HepG2 (cell line): ENCODE measurements at regions not wholly inside any gene's neighbourhood (a gene's known extent, or its start where the extent isn't known, plus 50 kb on each side); places are given as distances from the start of the nearest gene placed in this dataset.

ENCODE experiments used
- ATAC-seq: fragments of 200-7000 bp; cut with Tn5 transposase; 3 replicates; pipeline ENCODE4 v1.9.1; 2020; ENCODE audit warnings: mild to moderate bottlenecking, moderate library complexity
- BruUV-seq: library from RNA; stranded (reverse); fragments of 400-500 nt; replicated peaks from 2 replicates; lab custom pipeline; 2021; lab: Mats Ljungman, UMichigan
- CTCF ChIA-PET: fragments of 300-600 bp; formaldehyde crosslinking; extraction: SDS; loops from one replicate; lab custom pipeline; 2021; ENCODE audit warnings: low total read pairs, inconsistent platforms, low intra/inter-chr PET ratio; lab: Yijun Ruan, JAX
- POLR2A ChIA-PET: fragments of 350-600 bp; sonication (Branson Sonifier 250); formaldehyde crosslinking; loops from one replicate; lab custom pipeline; 2020; ENCODE audit warnings: antibody characterized with exemption, inconsistent platforms; lab: Yijun Ruan, JAX
- DNase-seq: peaks from one replicate; pipeline ENCODE4 v3.0.0-alpha.2; 2015; ENCODE audit warnings: low spot score
- FAIRE-seq: peaks from 3 replicates; lab custom pipeline; 2011; peaks lifted over from hg19 to GRCh38; lab: Jason Lieb, UNC
- H2AFZ ChIP-seq: one replicate; pipeline ENCODE4 v1.6.1; 2011; ENCODE audit warnings: low read length, inconsistent platforms
- H3K27ac ChIP-seq: fragments of 300-600 bp; 3 replicates; pipeline ENCODE4 v1.8.0; 2011; ENCODE audit warnings: mixed run types, mild to moderate bottlenecking, mixed read lengths, low read length, inconsistent platforms; ENCODE audit not compliant: insufficient read depth; ENCODE audit errors: extremely low read length
- H3K27me3 ChIP-seq, 2 experiments: fragments of 200-600 bp in 1 of 2; 2 replicates in 1 of 2; 3 replicates in 1 of 2; pipeline versions ENCODE4 v1.6.0 to v1.8.0; 2011; ENCODE audit warnings: low read length in 2 of 2, mild to moderate bottlenecking in 2 of 2, moderate library complexity in 2 of 2, inconsistent platforms in 1 of 2; ENCODE audit not compliant: insufficient read depth in 2 of 2, control insufficient read depth in 1 of 2
- H3K36me3 ChIP-seq, 2 experiments: fragments of 200-600 bp in 1 of 2; replicated peaks in 1 of 2; 2 replicates in 1 of 2; 3 replicates in 1 of 2; pipeline versions ENCODE4 v1.5.1 to v1.8.0; 2011; ENCODE audit warnings: low read length in 2 of 2, inconsistent platforms in 1 of 2; ENCODE audit not compliant: insufficient read depth in 2 of 2, control insufficient read depth in 1 of 2
- H3K4me1 ChIP-seq: 2 replicates; pipeline ENCODE4 v1.5.1; 2012; ENCODE audit warnings: low read length, inconsistent platforms; ENCODE audit not compliant: insufficient read depth
- H3K4me2 ChIP-seq: 2 replicates; pipeline ENCODE4 v1.6.0; 2011; ENCODE audit warnings: low read depth, low read length, inconsistent platforms
- H3K4me3 ChIP-seq, 3 experiments: fragments of 200-600 bp in 1 of 3; sonication (generic), shearing (Covaris generic) in 1 of 3; replicated peaks in 1 of 3; 2 replicates each; pipeline ENCODE4 v1.5.1; 2011 to 2016; ENCODE audit warnings: low read length in 3 of 3, inconsistent platforms in 2 of 3, low read depth in 2 of 3, mild to moderate bottlenecking in 2 of 3, control low read depth in 1 of 3, mixed read lengths in 1 of 3; ENCODE audit not compliant: insufficient read depth in 1 of 3
- H3K79me2 ChIP-seq: one replicate; pipeline ENCODE4 v1.6.1; 2011; ENCODE audit warnings: low read length, inconsistent platforms; ENCODE audit not compliant: insufficient read depth
- H3K9ac ChIP-seq: 2 replicates; pipeline ENCODE4 v1.6.0; 2011; ENCODE audit warnings: mild to moderate bottlenecking, low read depth, low read length, inconsistent platforms; ENCODE audit not compliant: insufficient read depth
- H3K9me3 ChIP-seq: 2 replicates; pipeline ENCODE4 v1.5.1; 2012; ENCODE audit warnings: mild to moderate bottlenecking, low read length
- H4K20me1 ChIP-seq: 2 replicates; pipeline ENCODE4 v1.6.0; 2011; ENCODE audit warnings: inconsistent platforms, mild to moderate bottlenecking, low read length, moderate library complexity; ENCODE audit not compliant: insufficient read depth
- ELF3 ChIP-seq: IDR thresholded peaks from 2 replicates; pipeline ENCODE4 v1.6.1; 2016; ENCODE audit warnings: missing genetic modification reagents, missing compliant biosample characterization
- KAT2B ChIP-seq: fragments of 150-350 bp; IDR thresholded peaks from 2 replicates; pipeline ENCODE4 v1.6.1; 2014; ENCODE audit warnings: low read depth, low read length, borderline replicate concordance
- KDM4B ChIP-seq: sonication (generic); formaldehyde crosslinking; IDR thresholded peaks from 2 replicates; pipeline ENCODE4 v1.4.0; 2020; ENCODE audit warnings: missing genetic modification reagents
- RFXAP ChIP-seq: sonication (generic); formaldehyde crosslinking; IDR thresholded peaks from 2 replicates; pipeline ENCODE4 v1.4.0; 2020; ENCODE audit warnings: missing genetic modification reagents, borderline replicate concordance
- SRSF1 ChIP-seq: fragments of 200-400 bp; formaldehyde crosslinking; optimal IDR thresholded peaks from 2 replicates; pipeline ENCODE3; 2017; ENCODE audit warnings: mild to moderate bottlenecking, low read depth, low read length, moderate library complexity
- THRA ChIP-seq: sonication (generic); formaldehyde crosslinking; IDR thresholded peaks from 2 replicates; pipeline ENCODE4 v1.4.0; 2020; ENCODE audit warnings: missing genetic modification reagents, borderline replicate concordance
- TRIM24 ChIP-seq: sonication (generic); formaldehyde crosslinking; IDR thresholded peaks from 2 replicates; pipeline ENCODE4 v1.8.0; 2022; ENCODE audit warnings: mild to moderate bottlenecking, missing genetic modification reagents
- WIZ ChIP-seq: sonication (generic); formaldehyde crosslinking; IDR thresholded peaks from 2 replicates; pipeline ENCODE4 v1.5.1; 2020; ENCODE audit warnings: mild to moderate bottlenecking, missing genetic modification reagents
- ZNF20 ChIP-seq: sonication (generic); formaldehyde crosslinking; IDR thresholded peaks from 2 replicates; pipeline ENCODE4 v1.4.0; 2020; ENCODE audit warnings: mild to moderate bottlenecking, moderate library complexity, missing genetic modification reagents
- ZNF292 ChIP-seq: sonication (generic); formaldehyde crosslinking; IDR thresholded peaks from 2 replicates; pipeline ENCODE4 v1.8.1; 2022; ENCODE audit warnings: mild to moderate bottlenecking, low read depth, missing genetic modification reagents, borderline replicate concordance
- ZNF782 ChIP-seq: sonication (generic); formaldehyde crosslinking; IDR thresholded peaks from 2 replicates; pipeline ENCODE4 v1.4.0; 2020; ENCODE audit warnings: missing genetic modification reagents, mild to moderate bottlenecking, borderline replicate concordance
- ZNF792 ChIP-seq: IDR thresholded peaks from 2 replicates; pipeline ENCODE4 v1.6.1; 2016
- ZNF879 ChIP-seq: sonication (generic); formaldehyde crosslinking; IDR thresholded peaks from 2 replicates; pipeline ENCODE4 v1.8.1; 2023; ENCODE audit warnings: missing genetic modification reagents
- WGBS: methylation state at CpG from one replicate; pipeline ENCODE4 v1.1.6; 2017; ENCODE audit warnings: low lambda C conversion rate; 5-methylcytosine and 5-hydroxymethylcytosine counted together
- in situ Hi-C: cut with HindIII; loops from 2 replicates; pipeline ENCODE4 v1.10.0; 2017; ENCODE audit warnings: low pct_unique_long_range_greater_than_20kb; ENCODE audit not compliant: extremely low pct_ligation_motif_present
- intact Hi-C: fragments of 100-400 bp; cut with micrococcal nuclease; formaldehyde crosslinking; loops from one replicate; pipeline ENCODE4 v1.10.0; 2022; ENCODE audit not compliant: unreplicated experiment
- TF ChIP-seq, protein P1 (sequence below): sonication (generic); formaldehyde crosslinking; IDR thresholded peaks from 2 replicates; pipeline ENCODE4 v1.4.0; 2020; ENCODE audit warnings: missing genetic modification reagents
- TF ChIP-seq, protein P2 (sequence below): sonication (generic); formaldehyde crosslinking; IDR thresholded peaks from 2 replicates; pipeline ENCODE4 v1.8.0; 2022; ENCODE audit warnings: missing genetic modification reagents, mild to moderate bottlenecking, borderline replicate concordance
- TF ChIP-seq, protein P3 (sequence below): IDR thresholded peaks from 2 replicates; pipeline ENCODE4 v1.6.1; 2012; ENCODE audit warnings: low read length, improper control_type of control experiment

DNA sequence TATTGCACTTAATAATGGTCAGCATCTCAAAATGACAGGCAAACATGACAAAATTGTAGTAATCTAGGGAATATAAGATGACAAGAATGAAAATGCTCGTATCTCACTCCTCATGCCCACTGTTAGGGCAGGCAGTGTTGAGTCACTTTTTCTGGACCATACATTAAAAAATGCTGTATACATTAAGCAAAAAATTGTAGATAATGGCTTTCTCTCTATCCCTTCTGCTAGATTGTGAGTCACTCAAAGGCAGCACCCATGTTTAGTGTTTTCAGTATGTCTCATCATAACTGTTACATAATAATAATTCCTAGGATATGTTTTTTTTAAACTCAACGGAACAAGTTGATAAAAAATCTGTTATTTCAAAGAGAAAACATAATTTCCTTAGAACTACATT is 199.3 kb downstream of the TENT5A start:
- DNase-seq (no peak), ATAC-seq (no peak), FAIRE-seq (no peak)
- Histone ChIP-seq H4K20me1 (no peaks in the 10 kb centered on the region), H3K4me1 (no peaks in the 10 kb centered on the region), H2AFZ (no peak overlapping the region), H3K79me2 (no peaks in the 10 kb centered on the region), H3K4me2 (no peak overlapping the region), H3K9me3 (no peaks in the 10 kb centered on the region), H3K36me3 (no peaks in the 10 kb centered on the region), H3K27ac (no peak overlapping the region), H3K4me3 (no peak overlapping the region), H3K27me3 (no peaks in the 10 kb centered on the region), H3K9ac (no peak overlapping the region)
- in situ Hi-C loops: no loop called here
- POLR2A ChIA-PET: no interaction called here
- BruUV-seq: no TSS peak
- CTCF ChIA-PET: no interaction called here
- WGBS: 3% methylated on average over 2 of the region's 2 CpGs
- no peak for TF ChIP-seq ZNF792
- TF ChIP-seq, protein P1, sequence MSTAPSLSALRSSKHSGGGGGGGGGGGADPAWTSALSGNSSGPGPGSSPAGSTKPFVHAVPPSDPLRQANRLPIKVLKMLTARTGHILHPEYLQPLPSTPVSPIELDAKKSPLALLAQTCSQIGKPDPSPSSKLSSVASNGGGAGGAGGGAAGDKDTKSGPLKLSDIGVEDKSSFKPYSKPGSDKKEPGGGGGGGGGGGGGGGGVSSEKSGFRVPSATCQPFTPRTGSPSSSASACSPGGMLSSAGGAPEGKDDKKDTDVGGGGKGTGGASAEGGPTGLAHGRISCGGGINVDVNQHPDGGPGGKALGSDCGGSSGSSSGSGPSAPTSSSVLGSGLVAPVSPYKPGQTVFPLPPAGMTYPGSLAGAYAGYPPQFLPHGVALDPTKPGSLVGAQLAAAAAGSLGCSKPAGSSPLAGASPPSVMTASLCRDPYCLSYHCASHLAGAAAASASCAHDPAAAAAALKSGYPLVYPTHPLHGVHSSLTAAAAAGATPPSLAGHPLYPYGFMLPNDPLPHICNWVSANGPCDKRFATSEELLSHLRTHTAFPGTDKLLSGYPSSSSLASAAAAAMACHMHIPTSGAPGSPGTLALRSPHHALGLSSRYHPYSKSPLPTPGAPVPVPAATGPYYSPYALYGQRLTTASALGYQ (CRISPR knock-in tag): no peak
- TF ChIP-seq KDM4B (CRISPR knock-in tag): no peak
- no peak for TF ChIP-seq ELF3 (CRISPR knock-in tag)
- TF ChIP-seq TRIM24 (CRISPR knock-in tag): no peak
- no peak for TF ChIP-seq SRSF1
- TF ChIP-seq, protein P2, sequence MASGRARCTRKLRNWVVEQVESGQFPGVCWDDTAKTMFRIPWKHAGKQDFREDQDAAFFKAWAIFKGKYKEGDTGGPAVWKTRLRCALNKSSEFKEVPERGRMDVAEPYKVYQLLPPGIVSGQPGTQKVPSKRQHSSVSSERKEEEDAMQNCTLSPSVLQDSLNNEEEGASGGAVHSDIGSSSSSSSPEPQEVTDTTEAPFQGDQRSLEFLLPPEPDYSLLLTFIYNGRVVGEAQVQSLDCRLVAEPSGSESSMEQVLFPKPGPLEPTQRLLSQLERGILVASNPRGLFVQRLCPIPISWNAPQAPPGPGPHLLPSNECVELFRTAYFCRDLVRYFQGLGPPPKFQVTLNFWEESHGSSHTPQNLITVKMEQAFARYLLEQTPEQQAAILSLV (CRISPR knock-in tag): no peak
- TF ChIP-seq RFXAP (CRISPR knock-in tag): no peak
- TF ChIP-seq WIZ (CRISPR knock-in tag): no peak
- TF ChIP-seq, protein P3, sequence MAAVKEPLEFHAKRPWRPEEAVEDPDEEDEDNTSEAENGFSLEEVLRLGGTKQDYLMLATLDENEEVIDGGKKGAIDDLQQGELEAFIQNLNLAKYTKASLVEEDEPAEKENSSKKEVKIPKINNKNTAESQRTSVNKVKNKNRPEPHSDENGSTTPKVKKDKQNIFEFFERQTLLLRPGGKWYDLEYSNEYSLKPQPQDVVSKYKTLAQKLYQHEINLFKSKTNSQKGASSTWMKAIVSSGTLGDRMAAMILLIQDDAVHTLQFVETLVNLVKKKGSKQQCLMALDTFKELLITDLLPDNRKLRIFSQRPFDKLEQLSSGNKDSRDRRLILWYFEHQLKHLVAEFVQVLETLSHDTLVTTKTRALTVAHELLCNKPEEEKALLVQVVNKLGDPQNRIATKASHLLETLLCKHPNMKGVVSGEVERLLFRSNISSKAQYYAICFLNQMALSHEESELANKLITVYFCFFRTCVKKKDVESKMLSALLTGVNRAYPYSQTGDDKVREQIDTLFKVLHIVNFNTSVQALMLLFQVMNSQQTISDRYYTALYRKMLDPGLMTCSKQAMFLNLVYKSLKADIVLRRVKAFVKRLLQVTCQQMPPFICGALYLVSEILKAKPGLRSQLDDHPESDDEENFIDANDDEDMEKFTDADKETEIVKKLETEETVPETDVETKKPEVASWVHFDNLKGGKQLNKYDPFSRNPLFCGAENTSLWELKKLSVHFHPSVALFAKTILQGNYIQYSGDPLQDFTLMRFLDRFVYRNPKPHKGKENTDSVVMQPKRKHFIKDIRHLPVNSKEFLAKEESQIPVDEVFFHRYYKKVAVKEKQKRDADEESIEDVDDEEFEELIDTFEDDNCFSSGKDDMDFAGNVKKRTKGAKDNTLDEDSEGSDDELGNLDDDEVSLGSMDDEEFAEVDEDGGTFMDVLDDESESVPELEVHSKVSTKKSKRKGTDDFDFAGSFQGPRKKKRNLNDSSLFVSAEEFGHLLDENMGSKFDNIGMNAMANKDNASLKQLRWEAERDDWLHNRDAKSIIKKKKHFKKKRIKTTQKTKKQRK: no peak
- TF ChIP-seq ZNF879 (CRISPR knock-in tag): no peak
- TF ChIP-seq ZNF20 (CRISPR knock-in tag): no peak
- TF ChIP-seq ZNF292: no peak
- TF ChIP-seq THRA: no peak
- no peak for TF ChIP-seq KAT2B
- TF ChIP-seq ZNF782 (CRISPR knock-in tag): no peak
- intact Hi-C loops: no loop called here
